ENCODE measurements at regions not wholly inside any gene's neighbourhood (a gene's known extent, or its start where the extent isn't known, plus 50 kb on each side); places are given as distances from the start of the nearest gene placed in this dataset.
A peak's percentile ranks its signal among the peaks of the same experiment; 100 is the strongest.

DNA sequence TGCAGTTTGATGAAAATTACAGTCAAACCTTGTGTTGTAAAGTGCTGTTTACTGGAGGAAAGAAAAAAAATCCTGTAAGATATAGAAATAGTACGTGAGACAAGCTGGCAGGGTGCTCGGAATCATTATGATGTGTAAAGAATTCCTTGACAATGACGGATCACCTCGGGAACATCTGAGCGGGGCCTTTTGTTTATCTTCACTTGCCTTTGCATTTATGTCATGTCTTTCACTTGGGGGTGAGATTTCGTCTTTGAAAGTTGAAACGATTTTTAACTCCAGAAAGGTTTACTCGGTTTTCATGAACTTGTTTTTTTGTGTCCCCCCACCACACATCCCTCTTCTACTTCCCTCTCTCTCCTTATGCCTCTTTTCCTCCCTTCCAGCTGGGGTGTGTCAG, 128.3 kb upstream of the VEPH1 start:
- DNase-seq, result no peak

DNA sequence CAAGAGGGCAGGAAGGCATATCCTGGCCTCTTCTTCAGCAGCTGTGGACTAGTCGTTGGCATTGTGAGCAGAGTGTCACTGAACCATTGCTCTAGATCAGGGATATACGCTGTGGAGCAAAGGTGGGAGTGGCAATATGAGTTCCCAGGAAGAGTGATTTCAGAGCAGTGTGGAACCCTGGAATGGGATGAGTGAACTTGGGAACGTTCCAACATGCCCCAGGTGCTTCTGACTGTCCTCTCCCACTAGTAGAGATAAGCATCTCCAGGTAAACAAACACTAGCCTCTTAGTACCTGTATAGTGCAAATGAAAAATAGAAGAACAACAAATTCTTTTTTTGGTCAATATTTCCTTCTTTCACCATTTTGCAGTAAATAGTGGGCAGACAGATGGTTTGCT, 123.6 kb upstream of the VEPH1 start:
- no peak for DNase-seq

DNA sequence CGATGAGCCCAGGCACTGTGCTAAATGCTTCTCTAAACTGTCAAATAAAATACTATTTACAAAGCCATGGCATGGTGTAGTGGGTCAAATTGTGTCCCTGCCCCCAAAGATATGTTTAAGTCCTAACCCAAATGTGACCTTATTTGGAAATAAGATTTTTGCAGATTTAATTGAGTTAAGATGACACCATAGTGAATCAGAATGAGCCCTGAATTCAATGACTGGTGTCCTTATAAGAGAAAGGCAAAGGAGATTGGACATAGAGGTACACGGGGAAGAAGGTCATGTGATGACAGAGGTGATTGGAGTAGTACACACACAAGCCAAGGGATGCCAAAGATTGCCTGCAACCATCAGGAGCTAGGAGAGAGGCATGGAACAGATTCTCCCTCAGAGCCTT, 121.6 kb upstream of the VEPH1 start:
- DNase-seq, result no peak

DNA sequence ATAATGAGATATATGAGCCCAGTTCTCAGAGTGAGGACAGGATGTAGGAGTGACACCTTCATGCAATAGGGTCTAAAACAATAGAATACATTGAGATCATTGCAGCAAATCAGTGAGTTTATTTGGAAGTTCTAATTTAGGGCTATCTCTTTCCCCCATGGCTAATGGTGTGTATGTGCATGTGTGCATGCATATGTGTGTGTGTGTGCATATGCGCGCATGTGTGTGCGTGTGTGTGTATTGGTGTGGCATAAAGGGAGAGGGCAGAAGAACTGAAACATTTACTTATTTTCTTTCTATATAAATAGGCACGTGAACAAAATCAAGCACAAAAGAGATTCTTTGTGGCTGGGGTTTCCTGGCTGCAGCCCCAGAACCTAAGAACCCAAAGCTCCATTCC, 115.7 kb upstream of the VEPH1 start:
- DNase-seq, result no peak

DNA sequence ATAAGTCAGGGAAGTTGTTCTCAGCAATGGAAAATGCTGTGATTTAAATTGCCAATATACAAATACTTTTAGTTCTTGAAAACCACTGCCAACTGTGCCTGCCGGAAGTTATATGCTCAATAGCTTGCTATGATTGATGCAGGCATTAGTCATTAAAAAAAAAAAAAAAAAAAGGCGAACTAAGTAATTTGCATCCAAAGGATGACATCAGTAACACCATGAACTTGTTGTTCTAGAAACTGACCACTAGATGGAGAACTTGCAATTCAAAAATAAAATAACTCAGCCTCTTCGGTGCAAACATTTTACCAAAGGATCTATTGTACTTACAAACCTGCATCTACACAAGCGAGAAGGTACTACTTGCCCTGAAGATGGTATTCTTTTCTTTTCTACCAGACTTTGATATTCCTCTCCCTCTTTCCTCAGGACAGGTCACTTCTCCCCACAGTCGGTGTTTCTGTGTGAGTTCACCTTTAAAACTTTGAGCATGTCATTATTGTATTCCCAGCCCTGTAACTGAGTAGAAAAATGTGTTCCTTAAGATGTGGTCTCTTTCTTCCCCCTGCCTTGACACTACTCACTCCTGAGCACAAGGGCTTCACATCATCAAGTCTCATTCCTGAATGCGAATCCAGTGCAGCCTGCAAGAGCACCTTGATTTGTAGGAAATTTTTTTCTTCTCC, 115.0 kb upstream of the VEPH1 start:
- peak in 1 of 2 donors; percentile 48 for DNase-seq

DNA sequence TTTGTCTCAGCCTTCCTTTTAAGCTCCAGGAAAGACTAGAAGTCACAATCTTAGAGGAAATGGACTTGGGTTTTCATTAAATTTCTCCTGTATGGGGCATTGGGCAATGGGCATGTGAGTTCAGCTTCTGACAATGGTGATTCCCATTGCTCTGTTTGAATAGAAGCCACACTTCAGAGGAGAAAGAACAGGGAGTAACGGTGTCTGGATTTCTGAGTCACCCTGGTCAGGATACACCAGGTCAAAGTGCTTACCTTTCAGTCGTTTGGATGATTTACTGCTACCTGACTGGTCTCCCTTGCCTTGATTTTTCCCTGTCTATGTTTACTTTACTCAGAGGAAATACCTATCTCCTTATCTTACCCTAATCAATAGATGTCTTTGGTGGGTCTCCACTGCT, 111.7 kb upstream of the VEPH1 start:
- no peak for DNase-seq

DNA sequence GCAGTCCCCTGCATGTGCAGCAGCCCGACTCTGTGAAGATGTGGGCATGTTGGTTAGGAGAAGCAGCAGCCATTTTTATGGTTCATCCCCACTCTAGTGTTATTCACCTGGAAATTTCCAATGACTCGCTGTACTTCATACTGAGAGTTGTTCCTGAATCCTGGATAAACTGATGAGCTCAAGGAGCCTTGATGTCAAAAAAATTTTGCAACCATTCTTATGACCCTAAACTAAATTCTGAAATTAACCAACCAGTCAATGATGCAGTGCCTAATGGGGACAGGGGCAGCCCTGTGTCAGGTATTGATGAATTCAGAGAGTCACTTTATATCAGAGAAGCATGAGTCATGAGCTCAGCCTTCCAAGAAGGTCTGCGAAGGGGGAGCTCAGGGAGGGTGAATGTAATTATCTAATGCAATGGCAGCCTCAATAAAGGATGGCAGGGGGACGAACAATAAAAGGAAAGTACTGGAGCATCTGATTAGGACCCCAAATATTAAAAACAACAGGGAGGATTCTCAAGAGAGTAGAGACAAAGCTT, 108.4 kb upstream of the VEPH1 start:
- no peak for DNase-seq

DNA sequence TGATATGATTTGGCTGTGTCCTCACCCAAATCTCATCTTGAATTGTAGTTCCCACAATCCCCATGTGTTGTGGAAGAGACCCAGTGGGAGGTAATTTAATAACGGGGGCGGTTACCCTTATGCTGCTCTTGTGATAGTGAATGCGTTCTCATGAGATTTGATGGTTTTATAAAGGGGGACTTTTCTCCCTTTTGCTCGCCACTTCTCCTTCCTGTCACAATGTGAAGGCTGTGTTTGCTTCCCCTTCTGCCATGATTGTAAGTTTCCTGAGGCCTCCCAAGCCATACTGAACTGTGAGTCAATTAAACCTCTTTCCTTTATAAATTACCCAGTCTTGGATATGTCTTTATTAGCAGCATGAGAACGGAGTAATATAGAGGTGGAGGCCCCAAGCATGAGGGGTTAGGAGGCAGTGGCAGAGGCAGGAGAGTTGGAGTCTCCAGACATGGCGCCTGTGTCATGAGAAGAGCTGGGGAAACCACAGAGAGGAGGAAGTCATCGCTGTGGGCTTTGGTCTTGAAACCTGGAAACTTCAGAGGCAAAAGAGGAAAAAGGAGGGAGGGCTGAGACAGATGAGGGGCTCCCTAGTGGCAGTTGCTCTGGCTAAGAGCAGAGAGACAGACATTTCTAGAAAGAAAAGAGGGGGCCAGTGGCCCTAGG, 107.8 kb upstream of the VEPH1 start:
- no peak for DNase-seq

DNA sequence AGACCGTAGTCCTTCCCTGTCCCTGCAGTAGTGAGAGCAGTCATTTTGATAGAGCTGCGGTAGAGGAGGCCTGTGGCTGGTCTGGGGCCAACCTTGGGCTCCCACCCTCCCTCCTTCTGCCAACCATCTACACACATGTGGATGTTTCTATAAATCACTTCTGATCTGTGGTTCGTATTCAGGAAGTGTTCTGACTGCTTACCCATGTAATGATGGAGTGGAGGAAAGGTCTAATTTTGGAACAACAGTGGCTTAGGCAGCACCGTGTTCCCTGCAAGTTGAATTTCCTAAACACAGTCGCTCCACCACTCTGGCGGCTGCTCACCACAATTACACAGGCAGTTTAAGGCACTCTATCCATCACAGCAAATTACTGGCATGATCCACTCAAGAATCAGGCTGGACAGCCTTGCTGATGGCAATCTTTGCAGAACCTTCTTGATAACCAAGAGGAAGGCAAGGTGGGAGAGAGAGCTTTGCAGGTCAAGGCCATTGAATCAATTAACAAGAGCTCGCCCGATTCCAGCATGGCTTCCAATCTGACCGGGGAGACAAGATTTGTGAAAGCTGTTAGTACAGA, 104.7 kb upstream of the VEPH1 start:
- no peak for DNase-seq

DNA sequence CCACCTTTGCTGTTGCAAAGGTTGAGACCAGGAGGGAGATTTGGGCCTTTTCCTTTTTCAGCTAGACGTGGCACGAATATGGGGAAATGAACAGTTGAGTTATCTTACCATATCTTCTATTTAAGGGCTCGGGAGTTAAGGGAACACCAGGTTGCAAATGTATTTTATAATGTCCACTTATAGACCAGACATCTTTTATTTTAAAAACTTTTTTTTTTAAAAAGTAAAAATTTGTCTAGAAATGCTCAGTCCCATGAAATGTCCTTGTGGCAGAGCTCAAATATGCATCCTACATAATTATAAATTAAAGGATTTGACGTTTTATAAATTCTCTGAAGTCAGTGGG, 103.6 kb upstream of the VEPH1 start:
- DNase-seq, result no peak

DNA sequence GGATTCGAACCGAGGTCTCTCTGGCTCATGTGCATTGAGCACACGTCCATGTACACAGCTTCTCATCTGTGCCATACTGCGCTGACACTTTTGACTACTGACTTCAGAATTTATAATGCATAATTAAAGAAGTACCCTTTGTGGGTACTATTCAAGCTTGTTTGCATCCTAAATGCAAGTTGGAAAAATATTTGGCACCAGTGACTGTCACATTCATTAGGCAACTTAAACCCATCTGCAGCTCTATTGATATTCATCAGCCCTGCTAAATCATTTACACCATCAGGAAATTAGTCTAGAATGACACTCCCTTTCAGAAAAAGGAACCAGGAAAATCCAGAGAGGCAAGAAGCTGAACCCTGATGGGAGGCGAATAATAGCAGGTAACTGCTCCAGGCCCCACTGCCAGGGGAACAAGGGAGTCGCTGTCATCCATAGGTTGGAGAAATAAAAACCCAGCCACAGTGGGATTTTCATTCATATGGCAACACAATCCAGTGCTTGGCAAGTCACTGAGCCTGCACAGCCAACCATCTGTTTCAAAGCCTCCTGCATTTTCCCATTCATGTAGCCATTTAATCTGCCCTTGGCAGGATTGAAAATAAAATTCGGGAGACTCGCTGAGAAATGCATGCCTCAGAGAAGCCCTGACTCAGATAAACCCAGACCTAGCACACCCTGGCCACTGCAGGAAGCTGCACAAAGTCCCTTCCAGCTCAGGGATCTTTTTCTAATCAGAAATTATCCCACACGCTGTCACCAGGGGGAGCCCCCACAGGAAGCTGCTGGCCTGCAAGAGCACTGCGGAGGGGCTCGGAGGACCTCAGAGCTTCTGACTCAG, 103.0 kb upstream of the VEPH1 start:
- peak in 1 of 2 donors; percentile 35 for DNase-seq

DNA sequence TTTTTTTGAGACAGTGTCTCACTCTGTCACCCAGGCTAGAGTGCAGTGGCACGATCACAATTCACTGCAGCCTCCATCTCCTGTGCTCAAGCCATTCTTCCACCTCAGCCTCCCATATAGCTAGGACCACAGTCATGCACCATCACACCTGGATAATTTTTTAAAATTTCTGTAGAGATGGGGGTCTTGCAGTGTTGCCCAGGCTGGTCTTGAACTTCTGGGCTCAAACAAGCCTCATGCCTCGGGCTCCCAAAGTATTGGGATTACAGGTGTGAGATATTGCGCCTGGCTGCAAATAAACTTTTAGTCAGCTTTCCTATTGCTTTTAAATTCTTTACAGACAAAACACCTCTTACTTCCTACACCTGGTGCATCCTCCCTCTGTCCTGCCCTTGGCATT, 102.1 kb upstream of the VEPH1 start:
- DNase-seq, result no peak

DNA sequence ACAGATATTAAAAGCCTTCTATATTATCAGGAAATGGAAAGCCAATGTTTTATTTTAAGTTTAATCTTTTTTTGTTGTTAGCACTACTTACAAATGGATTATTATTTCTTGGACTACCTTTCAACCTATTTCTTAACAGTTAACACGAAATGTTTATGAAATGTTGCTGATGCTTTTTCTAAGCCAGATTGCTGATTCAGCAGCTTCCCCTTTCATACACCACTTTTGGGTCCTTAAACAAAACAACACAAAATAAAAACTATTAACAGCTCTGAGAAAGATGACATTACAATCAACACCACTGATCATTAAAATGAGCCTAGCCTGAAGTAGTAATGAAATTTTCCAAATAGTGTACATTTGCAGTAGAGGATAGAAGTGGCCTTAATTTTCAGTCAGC, 99.2 kb upstream of the VEPH1 start:
- no peak for DNase-seq

DNA sequence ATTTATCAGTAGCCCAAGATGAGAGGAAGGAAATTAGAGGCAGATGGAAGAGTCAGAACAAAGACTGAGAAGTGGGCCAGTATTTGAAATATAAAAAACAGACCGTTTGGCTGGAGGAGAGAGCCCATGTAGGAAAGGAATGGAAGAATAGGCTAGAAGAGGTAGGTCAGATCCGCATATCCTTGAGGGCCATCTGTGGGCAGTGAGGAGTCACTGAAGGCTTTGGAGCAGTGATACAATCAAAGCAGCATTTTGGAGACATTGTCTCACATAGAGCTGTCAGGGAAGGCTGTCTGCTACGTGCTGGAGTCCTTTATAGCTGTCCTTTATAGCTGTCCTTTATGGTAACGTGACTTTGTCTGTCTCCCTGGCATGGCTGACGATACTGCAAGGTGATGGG, 92.0 kb upstream of the VEPH1 start:
- DNase-seq, result no peak

DNA sequence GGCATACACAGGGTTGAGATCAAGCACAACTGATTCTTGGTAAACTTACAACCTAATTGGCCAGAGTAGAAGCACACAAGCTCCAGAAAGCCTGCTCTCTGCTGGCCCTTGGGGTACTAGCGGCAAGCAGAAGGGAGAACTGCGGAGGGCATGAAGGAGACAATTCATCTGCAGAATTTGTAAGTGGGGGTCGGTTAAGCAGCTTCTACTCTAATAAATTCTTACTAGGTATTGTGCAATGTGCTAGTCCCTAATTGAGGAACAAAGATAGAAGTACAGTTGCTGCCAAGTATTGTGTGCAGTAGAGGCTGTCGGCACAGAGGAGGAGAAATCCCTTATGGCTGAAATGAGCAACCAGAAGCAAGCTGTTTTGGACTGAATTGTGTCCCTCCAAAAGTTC, 91.2 kb upstream of the VEPH1 start:
- DNase-seq, result peak; percentile 57 to 73

DNA sequence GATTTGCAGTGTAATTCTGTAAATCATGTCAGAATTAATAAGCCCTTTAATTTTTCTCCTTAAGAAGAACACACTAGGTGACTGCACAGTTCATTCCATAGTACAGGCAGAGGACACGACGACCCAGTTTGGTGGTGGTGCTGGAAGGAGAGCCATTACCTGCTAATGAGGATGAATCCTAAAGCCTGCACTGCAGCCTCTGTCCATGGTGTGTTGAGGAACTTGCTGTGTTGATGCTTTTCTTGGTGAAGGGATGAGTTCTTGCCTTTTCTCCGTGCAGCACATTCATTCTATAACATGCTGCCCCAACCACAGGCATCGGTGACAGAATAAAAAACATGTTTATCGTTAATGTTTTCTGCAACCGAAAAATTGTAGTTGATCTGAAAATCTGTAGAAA, 89.6 kb upstream of the VEPH1 start:
- no peak for DNase-seq

DNA sequence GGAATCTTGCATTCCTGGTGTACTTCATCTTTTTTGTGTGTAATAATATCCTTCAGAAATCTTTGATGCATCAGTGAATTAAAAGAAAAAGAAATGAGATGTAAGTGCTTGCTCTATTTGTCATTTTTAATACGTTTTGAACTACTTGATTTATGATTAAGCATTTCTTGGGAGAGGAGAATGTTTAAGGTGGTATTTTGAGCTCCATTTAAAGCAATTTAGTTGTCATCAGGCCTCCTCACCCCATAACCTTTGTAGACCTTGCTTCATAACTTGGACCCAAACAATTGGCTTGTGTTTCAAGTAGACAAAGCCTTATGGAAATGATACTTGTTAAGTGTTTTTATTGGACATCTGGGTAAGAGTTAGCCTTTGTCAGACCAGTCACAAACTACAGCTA, 87.1 kb upstream of the VEPH1 start:
- DNase-seq, result no peak

DNA sequence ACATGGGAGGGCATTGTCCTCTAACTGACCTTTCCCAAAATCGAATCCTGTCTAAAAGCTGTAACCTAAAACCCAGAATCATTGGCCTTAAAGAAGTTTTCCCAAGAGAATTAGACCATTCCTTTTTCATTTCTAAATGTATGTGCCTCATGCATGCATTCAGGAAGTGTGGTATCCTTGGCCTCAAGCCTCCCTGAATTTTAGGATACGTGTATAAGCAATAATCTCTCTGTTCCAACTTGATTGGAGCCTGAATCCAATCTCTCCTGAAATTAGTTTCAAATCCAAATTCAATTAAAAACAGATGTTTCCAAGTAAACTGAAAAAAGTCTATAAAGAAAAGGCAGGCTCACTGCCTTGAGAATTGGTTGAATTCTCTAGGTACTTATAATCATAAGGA, 86.0 kb upstream of the VEPH1 start:
- no peak for DNase-seq

DNA sequence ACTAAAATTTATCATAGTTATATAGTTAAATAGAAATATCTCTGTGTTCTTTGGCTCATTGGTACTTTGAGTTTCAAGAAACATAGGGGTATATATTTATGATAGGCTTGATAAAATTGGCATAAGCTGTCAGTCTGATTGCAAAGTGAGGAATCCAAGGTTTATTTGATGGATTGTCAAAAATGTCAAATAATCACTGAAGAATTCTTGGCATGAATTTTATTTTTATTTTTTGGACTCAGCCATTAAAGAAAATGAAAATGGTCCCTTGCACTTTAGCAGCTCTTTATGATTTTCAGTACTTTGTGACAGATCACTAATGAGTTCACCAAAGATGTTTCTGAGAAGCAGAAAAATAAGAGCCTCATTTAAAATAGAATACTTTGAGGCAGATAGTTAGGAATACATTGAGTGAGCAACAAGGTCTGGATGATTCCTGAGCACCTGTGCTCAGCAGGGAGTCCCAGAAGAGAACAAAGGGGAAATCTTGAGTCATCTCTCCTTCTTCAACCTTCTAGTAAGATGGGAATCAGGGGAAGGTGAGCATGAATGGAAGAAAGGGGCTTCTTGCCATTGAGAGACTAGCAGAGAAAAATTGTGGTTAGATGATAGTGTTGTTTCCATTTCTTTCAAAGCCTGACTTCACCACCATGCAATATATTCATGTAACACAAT, 85.3 kb upstream of the VEPH1 start:
- no peak for DNase-seq

DNA sequence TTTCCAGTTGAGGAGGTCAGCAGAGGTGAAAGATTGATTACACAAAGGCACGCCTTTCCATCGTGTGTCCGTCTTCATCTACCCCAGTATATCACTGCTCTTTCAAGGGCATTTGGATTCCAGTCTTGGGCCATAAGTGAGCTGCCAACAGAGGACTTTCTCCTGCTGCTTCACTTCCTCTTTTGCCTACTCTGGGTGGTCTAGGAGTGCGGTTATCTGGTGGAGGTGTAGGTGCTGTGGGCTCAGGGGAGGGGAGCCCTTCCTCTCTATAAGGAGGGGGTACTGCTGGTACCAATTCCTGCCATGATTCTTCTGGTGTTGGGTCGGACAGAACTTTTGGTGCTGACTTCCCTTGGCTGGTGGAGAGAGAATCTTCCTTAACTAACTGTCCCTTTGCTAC, 83.1 kb upstream of the VEPH1 start:
- DNase-seq, result no peak

DNA sequence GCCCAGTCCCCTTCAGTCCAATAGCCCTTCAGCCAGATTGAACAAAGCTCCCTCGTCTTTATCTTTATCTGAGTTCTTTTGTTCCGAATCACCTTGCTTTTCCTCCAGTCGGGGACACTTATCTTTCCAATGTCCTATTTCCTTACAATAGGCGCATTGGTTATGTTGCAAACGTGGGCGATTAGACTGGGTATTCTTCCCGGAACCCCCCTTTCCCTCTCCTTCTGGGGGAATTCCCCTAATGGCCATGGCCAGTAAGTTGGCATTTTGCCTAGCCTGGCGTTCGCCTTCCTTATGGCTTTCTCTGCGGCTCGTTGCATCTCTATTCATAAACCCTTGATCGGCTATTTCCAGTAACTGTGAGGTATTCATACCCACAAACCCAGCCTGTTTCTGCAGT, 82.2 kb upstream of the VEPH1 start:
- DNase-seq, result no peak

DNA sequence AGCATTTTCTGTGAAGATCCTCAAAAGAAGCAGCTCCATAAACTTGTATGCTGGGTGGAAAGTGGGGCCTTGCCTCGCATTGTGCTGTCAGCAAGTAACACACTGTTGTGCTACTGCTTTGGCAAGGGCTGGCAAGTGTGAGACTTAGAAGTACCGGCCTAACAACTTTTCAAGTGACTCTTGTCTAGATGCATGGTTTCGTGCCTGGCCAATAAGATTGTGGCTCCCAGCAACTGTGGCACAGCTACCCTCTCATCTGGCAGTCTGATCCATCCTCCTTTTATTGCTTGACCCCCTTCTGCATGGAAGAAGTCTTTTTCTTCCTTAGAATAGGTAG, 79.4 kb upstream of the VEPH1 start:
- peak in 1 of 2 donors; percentile 32 for DNase-seq
